ENCODE measurements at regions not wholly inside any gene's neighbourhood (a gene's known extent, or its start where the extent isn't known, plus 50 kb on each side); places are given as distances from the start of the nearest gene placed in this dataset.
"Not testable (repeated sequence)": the region's sequence is repeated elsewhere in the genome, so short reads cannot be mapped to it uniquely, and the experiment has no call there.

GRCh38 chr1:99481-99880 is 352.0 kb downstream of the OR4F29 start:
- not testable (repeated sequence) for DNase-seq

DNA sequence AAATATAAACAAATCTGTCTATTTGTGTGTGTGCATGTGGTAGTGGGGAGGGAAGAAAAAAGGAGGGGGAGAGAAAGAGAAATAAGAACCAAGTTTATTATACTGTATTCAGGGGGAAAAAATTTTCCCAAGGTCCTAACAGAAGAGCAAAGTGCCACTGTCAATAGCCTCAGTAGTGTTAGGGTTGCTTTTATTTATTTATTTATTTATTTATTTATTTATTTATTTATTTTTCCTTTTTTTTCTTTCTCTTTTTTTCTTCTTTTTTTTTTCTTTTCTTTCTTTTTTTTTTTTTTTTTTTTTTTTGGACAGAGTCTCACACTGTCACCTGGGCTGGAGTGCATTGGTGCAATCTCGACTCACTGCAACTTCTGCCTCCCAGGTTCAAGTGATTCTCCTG is 352.7 kb downstream of the OR4F29 start:
- not testable (repeated sequence) for DNase-seq

- not testable (repeated sequence) for DNase-seq
Measured at GRCh38 chr1:91279-91678, 360.2 kb downstream of the OR4F29 start.

- DNase-seq: not testable (repeated sequence)
Measured at GRCh38 chr1:88110-88509, 363.4 kb downstream of the OR4F29 start.

DNA sequence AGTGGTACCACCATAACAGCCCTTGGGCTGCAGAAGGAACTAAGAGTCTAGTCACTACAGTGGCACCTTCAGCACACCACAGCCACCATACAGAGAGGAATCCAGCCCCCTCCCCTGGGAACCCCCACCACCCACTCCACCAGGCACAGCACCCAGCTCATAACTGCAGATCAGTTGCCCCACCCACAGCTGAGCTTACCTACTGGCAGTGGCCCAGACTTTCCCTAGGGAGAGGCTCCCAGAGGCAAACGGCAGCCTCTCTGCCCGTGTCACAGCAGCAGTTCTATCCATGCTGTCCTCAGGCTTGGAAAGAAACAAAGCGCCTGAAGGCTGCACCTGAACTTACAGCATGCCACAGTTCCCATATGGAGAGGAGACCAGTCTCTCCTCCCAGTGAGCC is 372.3 kb downstream of the OR4F29 start:
- DNase-seq: not testable (repeated sequence)

DNA sequence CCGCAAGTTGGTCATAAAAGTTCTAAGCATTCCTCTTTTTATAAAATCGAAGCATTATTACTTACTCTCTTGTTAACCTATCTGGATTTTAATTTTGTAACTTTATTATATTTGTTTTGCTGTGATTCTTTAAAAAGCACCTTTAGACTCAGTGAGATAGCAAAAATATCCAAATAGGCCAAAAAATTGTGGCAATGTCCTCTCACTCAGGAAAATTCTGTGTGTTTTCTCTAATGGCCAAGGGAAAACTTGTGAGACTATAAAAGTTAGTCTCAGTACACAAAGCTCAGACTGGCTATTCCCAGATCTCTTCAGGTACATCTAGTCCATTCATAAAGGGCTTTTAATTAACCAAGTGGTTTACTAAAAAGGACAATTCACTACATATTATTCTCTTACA is 386.4 kb downstream of the OR4F29 start, which contains the start of gene OR4F5:
Gene OR4F5, plus strand, starts transcription at position 301 of the 400 bp plus-strand sequence.
- not testable (repeated sequence) for DNase-seq

DNA sequence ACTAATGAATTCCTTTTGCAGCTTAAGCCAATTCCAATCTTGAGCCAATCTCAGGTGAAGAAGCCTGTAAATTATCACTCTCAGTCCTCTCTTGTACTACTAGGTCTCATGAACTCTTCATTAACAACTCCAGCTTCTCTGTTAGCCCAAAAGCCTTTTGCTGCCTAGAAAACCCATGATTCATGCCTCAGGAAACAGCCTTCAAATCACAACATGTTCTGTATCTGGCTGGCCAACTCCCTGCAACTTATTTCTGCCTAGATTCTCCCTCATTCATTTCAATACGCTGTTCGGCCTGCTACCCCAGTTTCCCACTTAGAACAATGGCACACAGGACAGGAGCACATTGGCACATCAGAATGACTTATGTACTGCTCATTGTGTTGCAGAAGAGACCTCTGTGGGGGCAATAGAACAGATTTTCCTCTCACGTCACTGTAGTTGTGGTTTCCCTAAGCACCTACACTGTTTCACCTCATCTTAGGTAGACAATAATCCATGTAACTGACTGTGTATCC is 395.4 kb downstream of the OR4F29 start:
- not testable (repeated sequence) for DNase-seq

DNA sequence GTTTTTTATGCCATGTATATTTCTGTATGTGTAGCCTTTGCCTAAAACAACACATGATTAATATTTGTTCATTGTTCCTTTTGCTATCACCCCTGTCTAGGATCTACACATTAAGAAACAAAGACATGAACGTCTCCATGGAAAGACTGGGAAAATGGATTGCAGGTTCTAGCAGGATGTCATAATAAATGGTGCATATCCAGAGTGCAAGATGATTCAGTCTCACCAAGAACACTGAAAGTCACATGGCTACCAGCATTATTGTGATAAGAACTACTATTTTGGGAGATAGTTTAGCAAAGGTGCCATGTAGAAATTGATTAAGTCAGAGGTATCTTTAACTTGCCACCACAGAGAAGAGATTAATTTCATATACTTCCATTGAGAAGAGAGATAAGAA is 398.3 kb downstream of the OR4F29 start:
- not testable (repeated sequence) for DNase-seq

GRCh38 chr1:41965-42466 is 409.5 kb downstream of the OR4F29 start:
- not testable (repeated sequence) for DNase-seq

- DNase-seq: not testable (repeated sequence)
Measured at GRCh38 chr1:41197-41596, 410.3 kb downstream of the OR4F29 start.

- not testable (repeated sequence) for DNase-seq
Measured at GRCh38 chr1:29183-29582, 422.3 kb downstream of the OR4F29 start.

DNA sequence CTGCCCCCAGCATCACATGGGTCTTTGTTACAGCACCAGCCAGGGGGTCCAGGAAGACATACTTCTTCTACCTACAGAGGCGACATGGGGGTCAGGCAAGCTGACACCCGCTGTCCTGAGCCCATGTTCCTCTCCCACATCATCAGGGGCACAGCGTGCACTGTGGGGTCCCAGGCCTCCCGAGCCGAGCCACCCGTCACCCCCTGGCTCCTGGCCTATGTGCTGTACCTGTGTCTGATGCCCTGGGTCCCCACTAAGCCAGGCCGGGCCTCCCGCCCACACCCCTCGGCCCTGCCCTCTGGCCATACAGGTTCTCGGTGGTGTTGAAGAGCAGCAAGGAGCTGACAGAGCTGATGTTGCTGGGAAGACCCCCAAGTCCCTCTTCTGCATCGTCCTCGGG is 434.2 kb downstream of the OR4F29 start:
- DNase-seq: not testable (repeated sequence)

DNA sequence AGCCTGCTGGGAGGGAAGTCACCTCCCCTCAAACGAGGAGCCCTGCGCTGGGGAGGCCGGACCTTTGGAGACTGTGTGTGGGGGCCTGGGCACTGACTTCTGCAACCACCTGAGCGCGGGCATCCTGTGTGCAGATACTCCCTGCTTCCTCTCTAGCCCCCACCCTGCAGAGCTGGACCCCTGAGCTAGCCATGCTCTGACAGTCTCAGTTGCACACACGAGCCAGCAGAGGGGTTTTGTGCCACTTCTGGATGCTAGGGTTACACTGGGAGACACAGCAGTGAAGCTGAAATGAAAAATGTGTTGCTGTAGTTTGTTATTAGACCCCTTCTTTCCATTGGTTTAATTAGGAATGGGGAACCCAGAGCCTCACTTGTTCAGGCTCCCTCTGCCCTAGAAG is 435.5 kb downstream of the OR4F29 start:
- DNase-seq: not testable (repeated sequence)

GRCh38 chr1:9941-10717 is 441.3 kb downstream of the OR4F29 start:
- DNase-seq: not testable (repeated sequence)
